Fibroblast of pulmonary artery (primary cell): ENCODE measurements at regions not wholly inside any gene's neighbourhood (a gene's known extent, or its start where the extent isn't known, plus 50 kb on each side); places are given as distances from the start of the nearest gene placed in this dataset.

ENCODE experiments used
- DNase-seq: peaks from one replicate; pipeline ENCODE4 v3.0.0-alpha.2; 2010; ENCODE audit warnings: low read depth
- H3K4me3 ChIP-seq: replicated peaks from 2 replicates; pipeline ENCODE4 v1.5.1; 2011; ENCODE audit warnings: low read depth, mild to moderate bottlenecking, control low read depth, low read length, moderate library complexity
- TF ChIP-seq, protein P1 (sequence below): IDR thresholded peaks from 2 replicates; pipeline ENCODE4 v1.5.1; 2011; ENCODE audit warnings: mild to moderate bottlenecking, control low read depth, low read length, inconsistent platforms; ENCODE audit errors: missing control alignments

DNA sequence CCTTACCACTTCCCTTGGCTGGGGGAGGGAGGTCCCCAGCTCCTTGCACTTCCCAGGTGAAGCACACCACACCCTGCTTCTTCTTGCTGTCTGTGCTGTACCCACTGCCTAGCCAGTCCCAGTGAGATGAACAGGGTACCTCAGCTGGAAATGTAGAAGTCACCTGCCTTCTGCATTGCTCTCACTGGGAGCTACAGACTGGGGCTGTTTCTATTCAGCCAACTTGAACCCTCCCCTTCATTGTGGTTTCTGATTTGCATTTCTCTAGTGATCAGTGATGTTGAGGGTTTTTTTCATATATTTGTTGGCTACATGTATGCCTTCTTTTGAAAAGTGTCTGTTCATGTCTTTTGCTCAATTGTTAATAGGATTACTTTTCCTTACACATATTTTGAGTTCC is 222.8 kb downstream of the DDX3Y start:
- no peak overlapping the region for H3K4me3 ChIP-seq
- DNase-seq, result no peak
- TF ChIP-seq, protein P1, sequence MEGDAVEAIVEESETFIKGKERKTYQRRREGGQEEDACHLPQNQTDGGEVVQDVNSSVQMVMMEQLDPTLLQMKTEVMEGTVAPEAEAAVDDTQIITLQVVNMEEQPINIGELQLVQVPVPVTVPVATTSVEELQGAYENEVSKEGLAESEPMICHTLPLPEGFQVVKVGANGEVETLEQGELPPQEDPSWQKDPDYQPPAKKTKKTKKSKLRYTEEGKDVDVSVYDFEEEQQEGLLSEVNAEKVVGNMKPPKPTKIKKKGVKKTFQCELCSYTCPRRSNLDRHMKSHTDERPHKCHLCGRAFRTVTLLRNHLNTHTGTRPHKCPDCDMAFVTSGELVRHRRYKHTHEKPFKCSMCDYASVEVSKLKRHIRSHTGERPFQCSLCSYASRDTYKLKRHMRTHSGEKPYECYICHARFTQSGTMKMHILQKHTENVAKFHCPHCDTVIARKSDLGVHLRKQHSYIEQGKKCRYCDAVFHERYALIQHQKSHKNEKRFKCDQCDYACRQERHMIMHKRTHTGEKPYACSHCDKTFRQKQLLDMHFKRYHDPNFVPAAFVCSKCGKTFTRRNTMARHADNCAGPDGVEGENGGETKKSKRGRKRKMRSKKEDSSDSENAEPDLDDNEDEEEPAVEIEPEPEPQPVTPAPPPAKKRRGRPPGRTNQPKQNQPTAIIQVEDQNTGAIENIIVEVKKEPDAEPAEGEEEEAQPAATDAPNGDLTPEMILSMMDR, result no peak

DNA sequence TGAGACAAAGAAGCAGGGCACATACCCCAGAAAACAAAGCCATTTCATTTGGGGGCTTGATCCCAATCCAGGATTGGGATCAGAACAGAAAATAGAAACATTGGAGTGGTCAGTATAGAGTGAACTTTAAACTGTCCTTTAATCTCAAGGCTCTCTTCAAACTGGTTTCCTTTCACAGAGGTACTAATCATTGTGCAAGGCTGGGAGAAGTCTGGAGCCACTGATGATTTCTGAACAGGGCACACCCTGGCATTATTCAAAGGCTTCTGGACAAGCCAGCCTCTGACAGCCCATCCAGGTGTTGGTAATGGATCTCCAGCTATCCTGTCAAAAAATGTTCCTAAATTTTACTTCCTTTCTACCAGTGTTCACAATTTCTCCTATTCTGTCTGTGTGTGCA is 244.5 kb downstream of the DDX3Y start:
- peak overlapping the region; percentile 30 for H3K4me3 ChIP-seq
- TF ChIP-seq, protein P1, result no peak

DNA sequence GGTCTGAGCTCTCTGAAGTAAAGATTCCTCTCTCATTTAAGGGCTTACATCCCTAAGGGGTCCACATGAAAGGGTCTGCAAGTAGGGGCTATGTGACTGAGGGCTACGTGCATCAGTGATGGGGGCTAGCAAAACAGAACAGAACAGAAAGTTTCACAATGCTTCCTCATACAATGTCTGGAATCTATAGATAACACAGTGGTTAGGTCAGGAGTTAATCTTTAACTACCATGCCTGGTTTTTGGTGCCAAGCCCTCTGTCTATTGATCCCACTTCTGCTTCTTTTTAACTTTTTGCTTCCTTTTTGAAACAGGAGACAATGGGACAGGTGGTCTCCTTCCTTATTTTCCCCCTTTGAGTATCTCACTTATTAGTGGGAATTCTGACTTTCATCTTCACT is 263.0 kb downstream of the DDX3Y start:
- TF ChIP-seq, protein P1, result no peak
- no peak for DNase-seq
- no peak overlapping the region for H3K4me3 ChIP-seq

More for the DNA sequence above, 244.5 kb downstream of the DDX3Y start:
- no peak for DNase-seq

DNA sequence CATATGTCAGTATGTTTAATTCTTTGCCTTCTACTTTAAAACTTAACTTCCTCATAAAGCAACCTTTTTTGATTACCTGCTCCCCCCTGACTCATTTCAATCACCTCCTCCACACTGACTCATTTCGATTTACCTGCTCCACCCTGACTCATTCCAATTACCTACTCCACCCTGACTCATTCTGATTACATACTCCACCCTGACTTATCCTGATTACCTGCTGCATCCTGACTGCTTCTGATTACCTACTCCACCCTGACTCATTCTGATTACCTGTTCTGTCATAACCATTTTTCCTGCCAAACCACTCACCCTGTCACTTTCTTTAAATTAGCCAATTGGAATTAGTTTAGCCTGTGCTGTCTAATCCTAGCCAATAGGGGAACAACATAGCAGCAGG is 263.6 kb downstream of the DDX3Y start:
- DNase-seq, result no peak
- H3K4me3 ChIP-seq, result no peak overlapping the region
- TF ChIP-seq, protein P1, result no peak
